ENCODE measurements at regions not wholly inside any gene's neighbourhood (a gene's known extent, or its start where the extent isn't known, plus 50 kb on each side); places are given as distances from the start of the nearest gene placed in this dataset.
A peak's percentile ranks its signal among the peaks of the same experiment; 100 is the strongest.

DNA sequence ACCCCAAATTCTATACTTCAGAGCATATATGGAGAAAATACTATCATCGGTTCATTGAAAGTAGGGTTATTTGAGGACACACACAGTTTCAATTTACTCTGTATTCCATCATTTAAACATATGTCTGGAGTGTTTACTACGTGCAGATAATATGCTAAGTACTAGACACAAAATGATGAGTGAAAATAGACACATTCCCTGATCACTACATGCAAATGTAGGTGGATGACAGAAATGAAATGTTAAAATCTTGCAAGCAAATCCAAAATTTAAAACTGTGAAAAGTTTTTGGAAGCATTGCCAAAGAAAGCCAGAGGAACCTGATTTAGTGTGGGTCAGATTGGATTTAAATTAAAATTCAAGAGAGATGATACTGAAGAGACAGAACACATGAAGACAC is 1106.6 kb downstream of the CBLN2 start:
- Histone ChIP-seq H3K27me3 (ENCODE audit: insufficient read depth, low read length) (no peaks in the 10 kb centered on the region), H3K9me3 (ENCODE audit: low read length) (no peaks in the 10 kb centered on the region), H3K36me3 (ENCODE audit: insufficient read depth, low read length) (no peaks in the 10 kb centered on the region), H3K4me3 (ENCODE audit: low read length) (no peak overlapping the region), H2AFZ (ENCODE audit: low read depth, low read length) (no peak overlapping the region), H3K4me1 (ENCODE audit: insufficient read depth, low read length) (no peaks in the 10 kb centered on the region)

- H3K36me3 ChIP-seq (ENCODE audit: insufficient read depth, low read length) = no peaks in the 10 kb centered on the region
- no peaks in the 10 kb centered on the region for H3K27me3 ChIP-seq (ENCODE audit: insufficient read depth, low read length)
- no peaks in the 10 kb centered on the region for H3K9me3 ChIP-seq (ENCODE audit: low read length)
- H3K4me3 ChIP-seq (ENCODE audit: low read length) = no peak overlapping the region
- H3K4me1 ChIP-seq (ENCODE audit: insufficient read depth, low read length) = no peaks in the 10 kb centered on the region
- H2AFZ ChIP-seq (ENCODE audit: low read depth, low read length) = no peak overlapping the region
Observed at GRCh38 chr18:71433373-71433772, 1110.8 kb downstream of the CBLN2 start.

- H3K9me3 ChIP-seq (ENCODE audit: low read length) = no peaks in the 10 kb centered on the region
- H3K4me1 ChIP-seq (ENCODE audit: insufficient read depth, low read length) = no peaks in the 10 kb centered on the region
- no peaks in the 10 kb centered on the region for H3K36me3 ChIP-seq (ENCODE audit: insufficient read depth, low read length)
- H3K4me3 ChIP-seq (ENCODE audit: low read length) = no peak overlapping the region
- H3K27me3 ChIP-seq (ENCODE audit: insufficient read depth, low read length) = no peaks in the 10 kb centered on the region
- H2AFZ ChIP-seq (ENCODE audit: low read depth, low read length) = no peak overlapping the region
Observed at GRCh38 chr18:71431689-71432088, 1112.5 kb downstream of the CBLN2 start.

DNA sequence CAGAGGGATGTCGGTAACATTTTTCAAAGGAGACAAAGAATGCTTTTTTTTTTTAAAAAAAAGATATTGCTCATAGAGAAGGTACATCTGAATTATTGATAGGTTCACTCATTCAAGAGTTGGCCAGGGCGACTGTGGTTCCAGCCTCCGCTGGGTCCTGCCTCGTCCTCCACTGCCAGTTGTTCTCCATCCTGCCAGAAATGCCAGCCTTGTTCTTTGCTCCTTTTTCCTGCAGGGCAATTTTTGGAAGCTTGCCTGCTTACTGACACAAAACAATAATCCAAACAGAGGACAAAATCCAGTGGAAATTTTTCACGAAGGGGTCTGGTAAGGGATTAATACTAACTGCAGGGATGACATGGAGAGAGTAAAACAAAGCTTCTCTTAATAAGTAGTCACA is 1113.0 kb downstream of the CBLN2 start:
- Histone ChIP-seq H3K36me3 (ENCODE audit: insufficient read depth, low read length) (no peaks in the 10 kb centered on the region), H3K4me3 (ENCODE audit: low read length) (no peak overlapping the region), H3K27me3 (ENCODE audit: insufficient read depth, low read length) (no peaks in the 10 kb centered on the region), H2AFZ (ENCODE audit: low read depth, low read length) (no peak overlapping the region), H3K9me3 (ENCODE audit: low read length) (no peaks in the 10 kb centered on the region), H3K4me1 (ENCODE audit: insufficient read depth, low read length) (no peaks in the 10 kb centered on the region)

DNA sequence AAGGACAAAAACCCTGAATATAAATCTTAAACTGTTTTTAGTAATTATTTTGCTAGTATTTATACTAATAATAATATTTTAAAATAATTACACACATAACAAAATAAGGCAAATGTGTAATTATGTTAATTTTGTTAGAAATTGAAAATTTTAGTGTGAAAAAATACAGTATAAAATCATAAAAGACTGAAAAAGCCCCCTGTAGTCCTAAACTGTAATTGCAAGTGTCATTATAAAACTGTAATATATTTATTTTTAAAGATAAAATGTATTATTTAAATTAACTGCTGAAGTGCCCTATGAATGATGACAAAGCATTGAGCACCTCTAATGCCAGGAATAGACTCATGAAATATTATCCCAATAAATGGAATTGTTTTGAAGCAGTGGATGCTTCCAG is 1117.7 kb downstream of the CBLN2 start:
- Histone ChIP-seq H3K4me3 (ENCODE audit: low read length) (no peak overlapping the region), H3K9me3 (ENCODE audit: low read length) (no peaks in the 10 kb centered on the region), H2AFZ (ENCODE audit: low read depth, low read length) (no peak overlapping the region), H3K36me3 (ENCODE audit: insufficient read depth, low read length) (no peaks in the 10 kb centered on the region), H3K27me3 (ENCODE audit: insufficient read depth, low read length) (no peaks in the 10 kb centered on the region), H3K4me1 (ENCODE audit: insufficient read depth, low read length) (no peaks in the 10 kb centered on the region)

DNA sequence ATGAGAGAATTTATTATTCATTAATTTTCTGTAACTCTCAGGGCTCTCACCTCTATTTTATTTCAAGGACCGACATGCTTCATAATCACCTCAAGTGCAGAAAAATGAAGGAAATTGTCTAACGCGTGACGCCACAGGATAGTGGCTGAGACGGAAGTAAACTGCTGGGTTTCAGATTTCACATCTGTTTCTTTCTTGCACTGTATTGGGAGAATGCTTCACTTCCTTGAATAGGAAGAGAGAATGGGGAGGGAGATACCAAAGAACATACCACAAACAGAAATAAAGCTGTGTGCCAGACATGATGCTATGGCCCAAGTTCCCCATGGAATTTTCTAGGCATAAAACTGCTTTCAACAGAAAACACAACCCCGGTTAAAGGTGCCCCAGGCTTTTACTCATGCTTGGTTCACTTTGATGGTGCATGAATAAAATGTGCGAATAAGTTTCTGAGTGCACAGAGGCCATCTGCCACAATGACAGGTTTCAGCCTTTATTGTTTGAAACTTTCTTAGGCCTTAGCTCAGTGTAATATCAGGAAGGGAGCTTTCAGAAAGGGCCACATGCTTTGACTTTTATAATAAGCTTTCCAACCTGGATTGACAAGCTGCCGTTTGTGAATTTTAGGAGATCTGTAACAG is 1116.4 kb downstream of the SOCS6 start:
- Histone ChIP-seq H3K4me3 (ENCODE audit: low read length) (no peak overlapping the region), H3K4me1 (ENCODE audit: insufficient read depth, low read length) (peaks cover 14% of the 10 kb centered on the region), H3K27me3 (ENCODE audit: insufficient read depth, low read length) (no peaks in the 10 kb centered on the region), H3K9me3 (ENCODE audit: low read length) (no peaks in the 10 kb centered on the region), H3K36me3 (ENCODE audit: insufficient read depth, low read length) (no peaks in the 10 kb centered on the region), H2AFZ (ENCODE audit: low read depth, low read length) (peak overlapping the region; percentile 55)

GRCh38 chr18:71403501-71403900 is 1114.7 kb downstream of the SOCS6 start:
- Histone ChIP-seq H3K4me3 (ENCODE audit: low read length) (no peak overlapping the region), H3K36me3 (ENCODE audit: insufficient read depth, low read length) (no peaks in the 10 kb centered on the region), H3K27me3 (ENCODE audit: insufficient read depth, low read length) (no peaks in the 10 kb centered on the region), H2AFZ (ENCODE audit: low read depth, low read length) (no peak overlapping the region), H3K4me1 (ENCODE audit: insufficient read depth, low read length) (peaks cover 14% of the 10 kb centered on the region), H3K9me3 (ENCODE audit: low read length) (no peaks in the 10 kb centered on the region)

GRCh38 chr18:71398531-71398930 is 1109.7 kb downstream of the SOCS6 start:
- Histone ChIP-seq H3K36me3 (ENCODE audit: insufficient read depth, low read length) (no peaks in the 10 kb centered on the region), H3K27me3 (ENCODE audit: insufficient read depth, low read length) (no peaks in the 10 kb centered on the region), H3K4me1 (ENCODE audit: insufficient read depth, low read length) (peaks cover 4% of the 10 kb centered on the region), H3K9me3 (ENCODE audit: low read length) (no peaks in the 10 kb centered on the region), H3K4me3 (ENCODE audit: low read length) (no peak overlapping the region), H2AFZ (ENCODE audit: low read depth, low read length) (no peak overlapping the region)

DNA sequence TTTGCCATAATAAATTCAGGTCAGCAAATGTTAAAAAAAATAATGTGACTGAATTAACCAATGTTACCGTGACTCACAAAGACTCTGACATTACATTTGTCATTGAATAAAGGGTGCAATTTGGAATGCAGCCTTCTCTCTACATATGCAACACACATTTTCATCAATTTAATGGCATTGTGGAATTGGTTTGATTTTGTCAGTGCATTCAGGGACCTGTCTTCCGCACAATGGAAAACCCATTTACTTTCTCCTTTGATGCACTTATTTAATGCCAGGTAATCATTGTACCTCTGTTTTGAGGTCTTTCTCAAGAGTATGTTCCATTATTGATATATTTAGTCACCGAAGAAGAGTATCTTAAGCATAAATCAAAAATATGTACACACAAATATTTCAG is 1099.3 kb downstream of the SOCS6 start:
- Histone ChIP-seq H3K4me3 (ENCODE audit: low read length) (no peak overlapping the region), H3K4me1 (ENCODE audit: insufficient read depth, low read length) (no peaks in the 10 kb centered on the region), H3K36me3 (ENCODE audit: insufficient read depth, low read length) (no peaks in the 10 kb centered on the region), H3K9me3 (ENCODE audit: low read length) (no peaks in the 10 kb centered on the region), H2AFZ (ENCODE audit: low read depth, low read length) (no peak overlapping the region), H3K27me3 (ENCODE audit: insufficient read depth, low read length) (no peaks in the 10 kb centered on the region)

DNA sequence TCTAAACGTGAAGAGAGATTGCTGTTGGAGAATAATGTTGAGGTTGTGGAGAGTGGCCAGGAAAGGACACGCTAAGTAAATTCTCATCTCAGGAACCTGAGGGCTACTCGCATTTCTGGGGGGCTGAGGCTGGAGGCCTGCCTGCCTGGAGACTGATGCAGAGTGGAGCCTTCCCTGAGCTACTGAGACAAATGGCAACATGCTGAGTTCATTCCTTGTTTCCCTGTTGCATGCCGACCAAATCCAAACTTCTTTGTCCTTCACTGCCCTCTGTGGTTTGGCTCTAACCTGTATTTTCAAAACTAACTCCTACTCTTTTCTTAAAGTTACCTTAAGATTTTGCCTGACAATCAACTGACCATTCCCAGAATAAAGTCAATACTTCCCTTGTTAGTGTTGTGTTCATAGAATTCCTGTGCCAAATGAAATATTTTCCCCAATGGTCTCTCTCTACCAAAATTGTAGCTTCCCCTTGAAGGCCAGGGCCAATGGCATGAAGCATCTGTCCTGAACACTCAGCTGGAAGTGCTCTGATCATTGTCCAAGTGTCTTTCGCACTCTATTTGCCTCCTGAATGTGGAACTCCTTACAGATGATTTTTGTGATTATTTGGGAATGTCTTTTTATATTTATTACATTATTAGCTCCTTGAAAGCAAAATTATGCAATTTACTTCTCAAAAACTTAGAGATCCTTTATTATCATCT is 1085.6 kb downstream of the SOCS6 start:
- H2AFZ ChIP-seq (ENCODE audit: low read depth, low read length) = no peak overlapping the region
- H3K27me3 ChIP-seq (ENCODE audit: insufficient read depth, low read length) = no peaks in the 10 kb centered on the region
- H3K4me3 ChIP-seq (ENCODE audit: low read length) = no peak overlapping the region
- H3K36me3 ChIP-seq (ENCODE audit: insufficient read depth, low read length) = no peaks in the 10 kb centered on the region
- no peaks in the 10 kb centered on the region for H3K4me1 ChIP-seq (ENCODE audit: insufficient read depth, low read length)
- H3K9me3 ChIP-seq (ENCODE audit: low read length) = no peaks in the 10 kb centered on the region

DNA sequence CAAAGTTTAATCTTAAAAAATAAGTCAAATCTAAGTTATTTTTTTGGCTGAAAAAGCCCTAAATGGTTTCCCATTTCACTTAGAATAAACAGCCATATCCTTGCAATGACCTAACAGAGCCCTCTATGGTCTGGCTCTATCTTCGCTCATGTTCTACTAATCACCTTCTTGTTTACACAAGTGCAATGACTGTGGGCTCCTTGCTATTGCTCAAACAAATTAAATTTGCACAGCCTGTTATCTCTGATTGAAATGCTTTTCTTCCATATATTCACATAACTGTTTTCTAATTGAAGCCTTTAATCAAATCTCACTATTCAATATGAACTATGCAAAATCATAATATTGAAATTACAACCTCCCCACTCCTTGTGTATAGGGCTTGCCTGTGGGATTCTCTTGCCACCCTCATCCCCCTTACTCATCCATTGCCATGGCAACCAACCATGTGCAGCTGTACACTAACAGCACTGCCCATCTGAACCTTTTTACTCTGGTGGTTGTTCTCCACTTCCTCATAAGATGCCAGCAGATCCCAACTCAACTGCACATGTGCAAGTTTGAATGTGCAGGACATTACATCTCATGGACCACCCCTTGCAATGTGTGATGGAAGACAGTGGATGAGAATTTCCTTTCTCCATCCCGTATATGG is 1083.2 kb downstream of the SOCS6 start:
- no peaks in the 10 kb centered on the region for H3K27me3 ChIP-seq (ENCODE audit: insufficient read depth, low read length)
- H3K4me3 ChIP-seq (ENCODE audit: low read length) = no peak overlapping the region
- no peak overlapping the region for H2AFZ ChIP-seq (ENCODE audit: low read depth, low read length)
- H3K4me1 ChIP-seq (ENCODE audit: insufficient read depth, low read length) = no peaks in the 10 kb centered on the region
- H3K9me3 ChIP-seq (ENCODE audit: low read length) = no peaks in the 10 kb centered on the region
- H3K36me3 ChIP-seq (ENCODE audit: insufficient read depth, low read length) = no peaks in the 10 kb centered on the region

DNA sequence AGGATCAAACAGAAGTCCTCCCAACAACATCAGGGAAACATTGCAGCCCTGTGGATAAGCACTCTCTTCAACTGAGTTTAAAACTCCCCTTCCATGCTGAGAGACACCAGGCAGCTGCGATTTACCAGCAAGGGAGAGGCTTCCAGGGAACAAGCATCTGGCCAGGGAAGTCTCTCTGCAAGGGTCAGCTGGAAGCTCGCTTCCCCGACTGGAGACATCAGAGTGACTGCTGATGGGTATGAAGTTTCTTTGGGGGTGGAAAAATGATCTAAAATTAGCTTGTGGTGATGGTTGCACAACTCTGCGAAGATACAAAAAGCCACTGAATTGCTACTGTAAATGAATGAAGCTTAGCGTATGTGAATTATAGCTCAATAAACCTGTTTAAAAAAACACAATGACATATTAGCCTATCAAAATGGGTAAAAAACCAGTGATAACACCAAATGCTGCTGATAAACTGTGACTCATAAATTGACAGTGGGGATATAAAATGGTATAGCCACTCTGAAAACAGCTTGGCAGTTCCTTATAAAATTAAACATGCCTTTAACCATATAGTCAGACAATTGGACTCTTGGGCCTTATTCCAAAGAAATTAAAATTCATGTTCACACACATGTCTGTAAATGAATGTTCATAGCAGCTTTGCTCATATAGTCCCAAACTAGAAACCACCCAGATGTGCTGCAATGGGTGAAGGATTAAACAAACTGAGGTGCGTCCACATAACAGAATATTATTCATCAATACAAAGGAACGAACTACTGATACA is 1082.0 kb downstream of the SOCS6 start:
- Histone ChIP-seq H3K4me3 (ENCODE audit: low read length) (no peak overlapping the region), H3K27me3 (ENCODE audit: insufficient read depth, low read length) (no peaks in the 10 kb centered on the region)

GRCh38 chr18:71370095-71370494 is 1081.2 kb downstream of the SOCS6 start:
- no peaks in the 10 kb centered on the region for H3K4me1 ChIP-seq (ENCODE audit: insufficient read depth, low read length)
- no peak overlapping the region for H2AFZ ChIP-seq (ENCODE audit: low read depth, low read length)
- no peaks in the 10 kb centered on the region for H3K27me3 ChIP-seq (ENCODE audit: insufficient read depth, low read length)
- H3K4me3 ChIP-seq (ENCODE audit: low read length) = no peak overlapping the region
- no peaks in the 10 kb centered on the region for H3K9me3 ChIP-seq (ENCODE audit: low read length)
- no peaks in the 10 kb centered on the region for H3K36me3 ChIP-seq (ENCODE audit: insufficient read depth, low read length)

More for the DNA sequence above, 1082.0 kb downstream of the SOCS6 start:
- no peaks in the 10 kb centered on the region for H3K4me1 ChIP-seq (ENCODE audit: insufficient read depth, low read length)
- no peaks in the 10 kb centered on the region for H3K36me3 ChIP-seq (ENCODE audit: insufficient read depth, low read length)
- no peak overlapping the region for H2AFZ ChIP-seq (ENCODE audit: low read depth, low read length)
- no peaks in the 10 kb centered on the region for H3K9me3 ChIP-seq (ENCODE audit: low read length)

Data from neuron (in vitro differentiated cells).